SK-N-SH treated with all-trans-retinoic acid at 6 μM for 48 hours (cell line): ENCODE measurements at regions not wholly inside any gene's neighbourhood (a gene's known extent, or its start where the extent isn't known, plus 50 kb on each side); places are given as distances from the start of the nearest gene placed in this dataset.

ENCODE experiments used
- ATAC-seq: fragments of 200-7000 bp; cut with Tn5 transposase; 3 replicates; pipeline ENCODE4 v1.9.1; 2020; ENCODE audit warnings: mild to moderate bottlenecking, moderate library complexity
- ARNTL ChIP-seq: fragments of 450-650 bp; formaldehyde crosslinking; IDR thresholded peaks from 2 replicates; pipeline ENCODE4 v1.5.0; 2020; ENCODE audit warnings: low read depth, mild to moderate bottlenecking, moderate library complexity, borderline replicate concordance
- BACH2 ChIP-seq: fragments of 250-450 bp; sonication (Bioruptor Pico); IDR thresholded peaks from 2 replicates; pipeline ENCODE4 v1.9.0; 2021; ENCODE audit warnings: mild to moderate bottlenecking, borderline replicate concordance
- CREB5 ChIP-seq: fragments of 250-450 bp; sonication (Bioruptor Pico); IDR thresholded peaks from 2 replicates; pipeline ENCODE4 v1.5.1; 2020; ENCODE audit warnings: low read depth, mild to moderate bottlenecking, moderate library complexity
- CSDC2 ChIP-seq: fragments of 250-450 bp; sonication (Bioruptor Pico); IDR thresholded peaks from 2 replicates; pipeline ENCODE4 v1.5.0; 2020; ENCODE audit warnings: mild to moderate bottlenecking, moderate library complexity
- CSRNP3 ChIP-seq: fragments of 250-450 bp; sonication (Bioruptor Pico); IDR thresholded peaks from 2 replicates; pipeline ENCODE4 v1.5.1; 2021; ENCODE audit warnings: mild to moderate bottlenecking, moderate library complexity
- ESRRG ChIP-seq: fragments of 250-450 bp; sonication (Bioruptor Pico); IDR thresholded peaks from 2 replicates; pipeline ENCODE4 v1.6.1; 2021; ENCODE audit warnings: mild to moderate bottlenecking
- GLIS3 ChIP-seq: fragments of 250-450 bp; sonication (Bioruptor Pico); IDR thresholded peaks from 2 replicates; pipeline ENCODE4 v1.5.0; 2020; ENCODE audit warnings: mild to moderate bottlenecking, moderate library complexity
- ISL1 ChIP-seq: fragments of 250-450 bp; sonication (Bioruptor Pico); IDR thresholded peaks from 2 replicates; pipeline ENCODE4 v2.1.2; 2022; ENCODE audit warnings: mild to moderate bottlenecking, moderate library complexity
- OSR1 ChIP-seq: fragments of 250-450 bp; sonication (Bioruptor Pico); IDR thresholded peaks from 2 replicates; pipeline ENCODE4 v1.8.0; 2022; ENCODE audit warnings: moderate library complexity, mild to moderate bottlenecking, inconsistent platforms
- PATZ1 ChIP-seq: fragments of 250-450 bp; sonication (Bioruptor Pico); IDR thresholded peaks from 2 replicates; pipeline ENCODE4 v1.8.0; 2020; ENCODE audit warnings: mild to moderate bottlenecking, moderate library complexity, borderline replicate concordance
- PPARA ChIP-seq: fragments of 250-450 bp; sonication (Bioruptor Pico); IDR thresholded peaks from 2 replicates; pipeline ENCODE4 v1.5.0; 2020; ENCODE audit warnings: mild to moderate bottlenecking, borderline replicate concordance
- RARB ChIP-seq: fragments of 250-450 bp; sonication (Bioruptor Pico); IDR thresholded peaks from 2 replicates; pipeline ENCODE4 v1.8.0; 2021; ENCODE audit warnings: mild to moderate bottlenecking, moderate library complexity
- SNAI2 ChIP-seq: fragments of 250-450 bp; sonication (Bioruptor Pico); IDR thresholded peaks from 2 replicates; pipeline ENCODE4 v1.5.0; 2020; ENCODE audit warnings: mild to moderate bottlenecking, moderate library complexity
- TCF4 ChIP-seq: fragments of 250-450 bp; sonication (Bioruptor Pico); IDR thresholded peaks from 2 replicates; pipeline ENCODE4 v1.8.0; 2021; ENCODE audit warnings: mild to moderate bottlenecking, moderate library complexity, borderline replicate concordance
- TOX ChIP-seq: fragments of 250-450 bp; sonication (Bioruptor Pico); IDR thresholded peaks from 2 replicates; pipeline ENCODE4 v1.8.0; 2021; ENCODE audit warnings: mild to moderate bottlenecking, moderate library complexity, borderline replicate concordance
- TSHZ2 ChIP-seq: fragments of 250-450 bp; sonication (Bioruptor Pico); IDR thresholded peaks from 2 replicates; pipeline ENCODE4 v1.5.0; 2020; ENCODE audit warnings: mild to moderate bottlenecking, moderate library complexity
- ZC3H10 ChIP-seq: fragments of 250-450 bp; sonication (Bioruptor Pico); IDR thresholded peaks from 2 replicates; pipeline ENCODE4 v1.5.1; 2021; ENCODE audit warnings: mild to moderate bottlenecking, moderate library complexity
- ZFP3 ChIP-seq: fragments of 250-450 bp; sonication (Bioruptor Pico); IDR thresholded peaks from 2 replicates; pipeline ENCODE4 v1.5.0; 2020; ENCODE audit warnings: mild to moderate bottlenecking, moderate library complexity
- ZFP30 ChIP-seq: fragments of 450-650 bp; formaldehyde crosslinking; IDR thresholded peaks from 2 replicates; pipeline ENCODE4 v1.5.0; 2022; ENCODE audit warnings: mild to moderate bottlenecking, moderate library complexity
- ZNF565 ChIP-seq: fragments of 450-650 bp; formaldehyde crosslinking; conservative IDR thresholded peaks from 2 replicates; pipeline ENCODE4 v1.5.0; 2020; ENCODE audit warnings: low read depth, mild to moderate bottlenecking, moderate library complexity
- ZNF70 ChIP-seq: fragments of 450-650 bp; formaldehyde crosslinking; IDR thresholded peaks from 2 replicates; pipeline ENCODE4 v1.5.0; 2020; ENCODE audit warnings: mild to moderate bottlenecking, moderate library complexity
- ZNF8 ChIP-seq: fragments of 450-650 bp; formaldehyde crosslinking; IDR thresholded peaks from 2 replicates; pipeline ENCODE4 v1.5.0; 2020; ENCODE audit warnings: mild to moderate bottlenecking, moderate library complexity

GRCh38 chr11:15897211-15897960 lies 459.0 kb downstream of the SOX6 start (continued):
- TF ChIP-seq CREB5 (no peak), ZFP30 (CRISPR knock-in tag) (no peak), ZFP3 (CRISPR knock-in tag) (no peak), RARB (CRISPR knock-in tag) (no peak), ZNF8 (no peak), ZC3H10 (CRISPR knock-in tag) (no peak)

- ATAC-seq, result no peak
- TF ChIP-seq ZNF70 (CRISPR knock-in tag), result no peak
- no peak for TF ChIP-seq TSHZ2 (CRISPR knock-in tag)
- TF ChIP-seq TOX (CRISPR knock-in tag), result no peak
- TF ChIP-seq ZNF565 (CRISPR knock-in tag), result no peak
- no peak for TF ChIP-seq ISL1
- no peak for TF ChIP-seq ZFP3 (CRISPR knock-in tag)
- no peak for TF ChIP-seq PATZ1 (CRISPR knock-in tag)
- TF ChIP-seq GLIS3, result no peak
Measured at GRCh38 chr11:15901054-15901453, 455.3 kb downstream of the SOX6 start.

- ATAC-seq, result no peak
- no peak for TF ChIP-seq ZC3H10 (CRISPR knock-in tag)
- no peak for TF ChIP-seq ISL1
- TF ChIP-seq BACH2 (CRISPR knock-in tag), result no peak
- no peak for TF ChIP-seq TOX (CRISPR knock-in tag)
- no peak for TF ChIP-seq OSR1 (CRISPR knock-in tag)
- TF ChIP-seq ZFP30 (CRISPR knock-in tag), result no peak
- no peak for TF ChIP-seq ZFP3 (CRISPR knock-in tag)
- TF ChIP-seq ZNF70 (CRISPR knock-in tag), result no peak
- no peak for TF ChIP-seq ARNTL (CRISPR knock-in tag)
- no peak for TF ChIP-seq CSRNP3 (CRISPR knock-in tag)
- TF ChIP-seq PPARA (CRISPR knock-in tag), result no peak
Measured at GRCh38 chr11:15901790-15902189, 454.6 kb downstream of the SOX6 start.

GRCh38 chr11:15903246-15903645 lies 453.1 kb downstream of the SOX6 start:
- no peak for ATAC-seq
- TF ChIP-seq TCF4 (no peak), CSDC2 (CRISPR knock-in tag) (no peak), ESRRG (CRISPR knock-in tag) (no peak), ZFP30 (CRISPR knock-in tag) (no peak), RARB (CRISPR knock-in tag) (no peak), ARNTL (CRISPR knock-in tag) (no peak), SNAI2 (CRISPR knock-in tag) (no peak), ZFP3 (CRISPR knock-in tag) (no peak), ISL1 (no peak), PATZ1 (CRISPR knock-in tag) (no peak)
